ENCODE measurements at regions not wholly inside any gene's neighbourhood (a gene's known extent, or its start where the extent isn't known, plus 50 kb on each side); places are given as distances from the start of the nearest gene placed in this dataset.

DNA sequence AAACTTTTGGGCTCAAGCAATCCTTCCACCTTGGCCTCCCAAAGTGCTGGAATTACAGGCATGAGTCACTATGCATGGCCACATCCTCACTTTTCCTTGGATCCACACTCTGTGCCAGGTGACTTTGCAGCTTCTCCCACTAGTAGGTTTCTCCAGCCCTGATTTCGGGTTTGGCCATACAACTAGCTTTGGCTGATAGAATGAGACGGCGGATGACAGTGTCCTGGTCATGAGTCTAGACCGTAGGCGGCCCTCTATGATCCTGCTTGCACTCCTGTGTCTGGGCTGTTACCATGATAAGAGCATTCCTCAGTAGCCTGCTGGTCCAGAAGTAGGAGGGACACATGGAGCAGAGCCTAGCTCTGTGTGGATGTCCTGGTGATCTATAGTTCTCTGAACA is 112.5 kb upstream of the KL start:
- DNase-seq (no peak), ATAC-seq (peak; percentile 16)
- intact Hi-C loops (cut with micrococcal nuclease) = no loop called here

DNA sequence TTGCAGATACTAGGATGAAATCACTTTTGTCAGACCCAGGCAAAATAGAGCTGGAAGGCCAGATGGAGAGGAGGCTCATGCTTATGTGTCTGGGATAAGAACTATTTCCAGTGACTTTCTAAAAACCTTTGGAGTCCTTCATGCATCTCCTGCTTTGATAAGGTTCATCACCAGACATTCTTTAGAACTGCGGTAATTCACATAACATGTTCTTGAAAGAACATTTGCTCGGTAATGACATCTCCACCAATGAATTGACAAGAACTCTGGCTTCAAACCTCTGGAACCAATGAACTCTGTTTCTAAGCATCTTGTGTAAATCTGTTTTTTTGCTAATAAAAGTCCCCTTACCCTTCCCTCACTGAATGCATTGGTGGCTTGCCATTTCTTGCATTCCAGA is 112.0 kb upstream of the KL start:
- DNase-seq (no peak), ATAC-seq (no peak)
- intact Hi-C loops (cut with micrococcal nuclease) = no loop called here

DNA sequence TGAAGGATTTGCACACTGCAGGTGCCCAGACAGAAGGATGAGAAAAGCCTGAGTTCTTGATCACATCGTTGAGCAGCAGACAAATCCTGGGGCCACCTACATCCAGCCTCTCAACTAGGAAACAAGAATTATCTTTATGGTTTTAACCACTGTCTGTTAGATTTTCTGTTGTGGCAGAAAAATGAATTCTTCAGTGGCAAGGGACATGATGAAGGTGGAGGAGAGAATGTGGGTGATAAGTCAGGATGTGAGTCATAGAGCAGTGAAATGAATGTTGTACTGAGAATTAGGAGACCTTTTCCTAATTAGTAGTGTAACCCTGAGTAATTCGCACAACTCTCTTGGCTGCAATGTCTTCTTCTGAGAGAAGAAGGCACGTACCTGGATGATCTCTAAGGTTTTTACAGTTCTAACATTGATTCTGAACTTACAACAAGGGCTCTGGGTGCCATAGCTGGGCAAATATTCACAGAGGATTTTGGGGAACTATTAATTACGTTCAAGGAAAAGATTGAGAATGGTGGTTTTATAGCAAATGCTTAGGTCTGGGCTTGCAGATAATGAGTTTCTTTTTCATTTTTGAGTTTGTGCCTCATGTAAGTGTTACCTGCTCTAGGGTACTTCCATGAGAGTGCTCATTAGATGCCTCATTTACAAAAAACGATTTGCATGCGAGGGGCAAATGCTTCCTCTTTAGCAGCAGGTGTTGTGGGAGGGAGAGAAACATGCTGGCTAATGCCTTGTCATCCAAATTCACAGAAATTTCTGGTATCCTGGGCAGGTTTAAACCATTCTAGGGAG is 111.0 kb upstream of the KL start:
- DNase-seq (no peak), ATAC-seq (no peak)
- intact Hi-C loops (cut with micrococcal nuclease) = no loop called here

DNA sequence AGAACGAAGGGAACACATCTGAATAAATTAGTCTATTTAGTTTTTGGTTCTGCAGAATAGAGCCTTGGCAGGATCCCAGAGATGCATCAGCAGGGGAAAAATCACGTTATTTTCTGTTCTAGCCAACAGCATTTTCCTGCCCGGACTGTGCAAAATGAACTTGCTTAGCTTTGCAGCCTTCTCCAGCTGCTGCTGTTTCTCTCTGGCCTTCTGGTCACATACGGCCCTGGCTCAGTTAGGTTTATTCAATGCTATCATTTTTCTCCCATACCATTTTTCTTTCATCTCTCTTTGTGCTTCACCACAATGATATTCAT is 110.4 kb upstream of the KL start:
- intact Hi-C loops (cut with micrococcal nuclease) = no loop called here
- ATAC-seq (peak; percentile 41), DNase-seq (no peak)

DNA sequence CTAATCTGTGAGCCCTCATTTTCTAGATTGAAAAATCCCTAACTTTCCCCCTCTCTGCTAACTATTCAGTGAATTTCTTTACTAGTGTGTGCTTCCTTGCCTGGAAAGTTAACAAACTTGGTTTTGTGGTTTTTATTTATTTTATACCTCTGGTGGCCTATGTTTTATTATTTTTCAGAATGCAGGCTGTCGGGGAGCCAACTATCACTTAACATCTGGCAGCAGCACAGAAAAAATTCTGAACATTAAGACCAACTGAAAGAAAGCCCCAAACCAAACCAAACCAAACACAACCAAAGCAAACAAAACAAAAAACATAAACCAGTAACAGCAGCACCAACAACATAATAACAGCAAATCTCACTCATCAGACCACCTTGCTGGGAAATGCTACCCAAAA is 109.0 kb upstream of the KL start:
- ATAC-seq (no peak), DNase-seq (no peak)
- intact Hi-C loops (cut with micrococcal nuclease) = no loop called here

DNA sequence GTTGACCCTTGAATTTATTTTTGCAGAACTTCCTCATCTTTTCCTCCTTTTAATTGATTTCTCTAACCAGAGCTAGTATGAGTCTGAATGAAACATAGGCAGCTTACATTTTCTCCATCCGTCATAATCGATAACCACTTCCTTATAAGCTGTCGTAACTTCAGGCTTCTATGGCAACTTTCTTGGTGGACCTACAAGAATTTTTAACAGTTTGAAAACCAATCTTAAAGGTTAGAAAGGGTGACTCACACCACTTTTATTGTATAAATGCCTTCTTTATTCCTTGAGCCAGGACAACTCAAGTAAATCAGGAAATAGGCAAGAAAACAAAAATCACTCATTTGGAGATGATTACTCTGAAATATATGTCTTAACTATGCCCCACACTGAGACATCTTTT is 105.7 kb upstream of the KL start:
- ATAC-seq = no peak
- intact Hi-C loops (cut with micrococcal nuclease) = no loop called here
- DNase-seq = no peak

DNA sequence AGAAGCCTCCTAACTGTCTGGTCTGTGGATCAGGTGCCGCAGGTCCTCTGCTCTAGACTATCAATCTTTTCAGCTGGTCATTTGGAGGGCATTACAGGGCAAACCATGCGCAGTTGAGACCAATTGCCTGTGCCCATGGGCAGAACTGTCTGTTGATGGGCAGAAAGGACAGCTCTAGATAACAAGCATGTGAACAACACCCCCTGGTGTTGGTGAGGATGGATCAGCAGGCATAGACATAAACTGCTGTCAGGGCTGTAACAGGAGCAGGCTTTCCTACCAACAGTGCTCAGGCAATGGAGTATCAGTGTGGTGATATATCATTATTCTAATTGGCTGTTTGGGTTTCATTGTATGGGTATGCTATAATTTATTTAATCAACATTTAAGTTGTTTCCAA is 104.7 kb upstream of the KL start:
- intact Hi-C loops (cut with micrococcal nuclease) = no loop called here
- DNase-seq (no peak), ATAC-seq (peak; percentile 79)

DNA sequence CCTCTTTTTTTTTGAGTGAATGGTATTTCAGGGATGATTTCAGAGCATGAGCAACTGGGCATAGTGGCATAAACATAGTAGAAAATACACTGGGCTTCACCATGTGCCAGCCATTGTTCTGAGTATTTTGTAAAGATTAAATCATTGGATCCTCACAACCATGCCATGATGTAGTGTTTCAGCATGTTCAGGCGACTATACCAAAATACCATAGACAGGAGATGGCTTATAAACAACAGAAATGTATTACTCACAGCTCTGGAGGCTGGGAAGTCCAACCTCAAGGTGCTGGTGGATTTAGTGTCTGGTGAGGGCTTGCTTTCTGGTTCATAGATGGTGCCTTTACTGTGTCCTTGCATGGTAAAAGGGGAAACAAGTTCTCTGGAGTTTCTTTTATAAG is 101.5 kb upstream of the KL start:
- no peak for ATAC-seq
- no peak for DNase-seq
- intact Hi-C loops (cut with micrococcal nuclease) = no loop called here

DNA sequence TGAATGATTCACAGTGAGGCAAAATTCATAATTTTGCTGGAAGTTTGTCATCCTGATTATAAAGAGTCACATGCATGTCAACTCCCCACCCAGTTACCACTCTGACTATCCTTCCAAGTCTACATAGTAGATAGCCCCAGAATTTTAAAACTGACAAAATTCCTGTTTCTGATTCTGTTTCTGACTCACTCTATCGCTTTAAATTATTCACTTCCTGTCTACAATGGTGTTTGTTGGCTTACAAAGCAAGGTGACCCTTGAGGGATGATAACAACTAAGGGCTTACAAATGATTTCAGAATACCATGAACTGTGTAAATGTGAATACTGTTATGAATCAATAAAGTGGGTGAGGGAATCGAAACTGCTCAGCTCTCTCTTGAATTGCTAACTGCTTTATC is 98.7 kb upstream of the KL start:
- ATAC-seq (no peak), DNase-seq (no peak)
- intact Hi-C loops (cut with micrococcal nuclease) = no loop called here

DNA sequence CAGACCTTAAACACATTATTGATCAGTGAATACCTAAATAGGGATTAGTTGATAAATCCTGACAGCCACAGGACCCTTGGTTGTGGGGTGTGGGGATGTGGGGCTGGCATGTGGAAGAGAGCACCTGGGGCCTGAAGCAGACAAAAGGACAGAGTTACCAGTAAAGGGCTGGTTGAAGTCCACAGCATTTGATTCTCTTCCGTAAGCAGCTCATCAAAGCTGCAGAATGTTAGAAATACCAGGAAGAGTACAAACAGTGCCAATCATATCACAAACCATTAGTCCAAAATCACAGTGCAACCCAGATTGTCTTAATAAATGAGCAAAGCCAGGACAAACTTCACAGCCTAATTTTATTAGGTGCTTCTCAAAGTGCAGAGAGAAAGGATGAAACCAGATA is 92.5 kb upstream of the KL start:
- intact Hi-C loops (cut with micrococcal nuclease) = no loop called here
- ATAC-seq (no peak), DNase-seq (no peak)

DNA sequence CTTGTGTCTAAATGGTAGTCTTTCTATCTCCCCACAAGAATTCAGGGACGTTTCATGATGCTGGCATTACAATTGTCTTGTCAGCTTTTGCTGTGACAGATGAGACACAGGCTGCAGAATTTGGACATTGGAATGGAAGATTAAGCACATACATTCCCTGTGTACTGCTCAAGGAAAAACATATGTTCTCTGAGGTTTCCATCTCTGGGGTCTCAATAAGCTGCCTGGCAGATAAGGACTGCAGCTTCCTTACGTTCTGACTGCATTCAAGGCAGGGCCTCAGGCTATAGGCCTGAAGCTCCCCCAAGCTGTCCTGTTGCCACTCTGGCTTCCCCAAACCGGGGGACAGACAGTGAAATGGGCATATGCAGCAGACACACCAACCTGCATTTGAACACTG is 91.3 kb upstream of the KL start:
- intact Hi-C loops (cut with micrococcal nuclease) = no loop called here
- DNase-seq (no peak), ATAC-seq (no peak)

DNA sequence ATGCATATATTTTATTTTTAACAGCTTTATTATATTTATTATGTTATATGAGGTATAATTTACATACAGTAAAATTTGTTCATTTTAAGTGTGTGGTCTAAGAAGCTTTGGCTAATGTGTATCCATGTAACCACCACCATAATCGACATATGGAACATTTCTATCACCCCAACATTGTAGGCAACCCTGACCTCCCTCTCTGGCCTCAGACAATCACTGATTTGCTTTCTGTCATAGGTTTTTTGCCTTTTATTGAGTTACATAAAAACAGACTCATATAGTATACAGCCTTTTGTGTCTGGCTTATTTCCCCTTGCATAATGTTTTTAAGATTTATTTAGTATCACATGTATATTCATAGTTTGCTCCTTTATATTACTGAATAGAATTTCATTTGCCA is 90.7 kb upstream of the KL start:
- no peak for ATAC-seq
- intact Hi-C loops (cut with micrococcal nuclease) = no loop called here
- DNase-seq = no peak

DNA sequence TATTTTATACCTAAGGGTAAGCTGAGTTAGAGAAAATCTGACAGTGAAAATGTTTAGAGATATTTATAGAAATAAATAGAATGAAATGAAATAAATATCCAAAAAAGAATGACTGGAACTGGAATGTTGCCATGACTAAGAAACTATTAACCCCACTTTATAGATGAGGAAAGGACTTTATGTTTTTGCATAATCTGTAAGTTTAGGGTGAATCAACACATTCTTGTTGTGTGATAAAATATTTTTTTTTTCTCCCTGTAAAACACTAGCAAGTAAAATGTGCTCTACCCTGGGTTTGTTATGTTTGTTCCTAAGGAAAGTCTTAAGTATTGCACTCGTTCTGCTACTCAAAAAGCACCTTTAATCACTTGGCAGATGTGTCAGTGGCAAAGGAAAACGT is 83.8 kb upstream of the KL start:
- intact Hi-C loops (cut with micrococcal nuclease) = no loop called here
- no peak for ATAC-seq
- DNase-seq = no peak

DNA sequence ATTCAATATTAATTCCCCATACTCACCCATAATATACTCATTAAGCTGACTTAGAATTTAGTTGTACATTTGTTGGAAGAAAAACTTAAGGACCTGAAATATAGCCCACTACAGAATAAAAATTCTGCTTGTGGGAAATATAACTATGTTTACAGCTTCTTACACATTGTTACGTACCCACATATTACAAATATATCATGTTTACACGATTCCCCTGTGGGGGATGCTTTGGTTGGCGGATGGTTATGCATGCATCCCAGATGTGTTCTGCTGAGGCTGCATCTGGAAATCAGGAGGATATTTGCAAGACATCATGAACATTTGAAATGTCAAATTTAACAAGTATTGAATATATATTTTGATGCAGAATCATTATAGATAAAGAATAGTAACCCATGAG is 79.5 kb upstream of the KL start:
- ATAC-seq = no peak
- DNase-seq = no peak
- intact Hi-C loops (cut with micrococcal nuclease) = no loop called here

DNA sequence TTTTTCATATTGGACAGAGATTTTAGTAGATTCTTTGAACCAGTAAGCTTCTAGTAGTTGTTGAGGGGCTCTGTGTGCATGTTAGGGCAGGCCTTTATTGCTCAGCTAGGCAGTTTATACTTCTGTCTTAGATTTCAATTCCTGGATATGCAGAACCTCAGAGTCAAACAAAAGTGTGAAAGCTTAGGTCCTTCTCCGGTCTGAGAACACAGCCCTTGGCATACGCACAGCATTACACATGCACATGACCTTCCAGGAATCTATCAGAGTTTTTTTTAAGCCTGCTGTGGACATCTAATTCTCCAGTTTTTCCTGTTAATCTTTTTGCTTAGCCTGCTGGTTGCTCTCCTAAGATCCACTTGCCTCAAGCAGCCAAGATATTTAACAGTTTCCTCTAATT is 77.9 kb upstream of the KL start:
- intact Hi-C loops (cut with micrococcal nuclease) = no loop called here
- no peak for ATAC-seq
- no peak for DNase-seq

DNA sequence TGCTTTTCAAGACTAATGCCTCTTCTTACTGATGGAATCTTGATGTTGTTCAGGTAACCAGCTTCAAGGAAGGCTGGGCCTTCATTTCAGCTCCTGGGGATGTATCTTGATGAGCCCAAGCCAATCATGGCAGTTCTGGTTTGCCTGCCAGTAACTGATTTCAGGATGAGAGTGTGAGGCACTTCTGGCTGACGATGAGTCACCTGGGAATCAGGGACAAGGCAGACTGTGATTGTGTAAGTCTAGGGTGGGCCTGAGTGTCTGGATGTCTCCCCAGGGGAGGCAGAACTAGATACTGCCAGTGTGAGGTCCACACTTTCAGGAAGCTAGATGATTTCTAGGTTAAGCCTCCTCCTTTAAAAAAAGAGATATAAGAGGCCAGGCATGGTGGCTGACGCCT is 77.3 kb upstream of the KL start:
- DNase-seq (no peak), ATAC-seq (no peak)
- intact Hi-C loops (cut with micrococcal nuclease) = no loop called here

DNA sequence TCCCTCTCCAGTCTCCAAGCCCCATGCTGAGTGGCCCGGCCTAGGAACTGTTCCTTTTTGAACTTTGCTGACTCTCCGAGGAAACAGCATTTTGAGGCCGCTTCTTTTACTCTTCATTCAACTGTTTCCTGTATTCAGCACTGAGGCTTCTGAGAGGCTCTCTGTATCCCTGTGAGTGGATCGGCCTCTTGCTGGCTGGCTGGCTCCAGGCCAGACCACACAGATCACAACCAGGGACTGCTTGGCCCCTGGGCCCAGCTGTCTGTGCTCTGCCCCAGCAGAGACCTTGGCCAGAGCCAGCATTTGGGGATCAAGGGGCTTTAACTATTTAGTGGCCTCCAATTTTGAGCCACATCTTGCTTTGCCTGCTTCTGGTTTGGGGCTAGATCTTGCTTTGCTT is 75.6 kb upstream of the KL start:
- DNase-seq (peak; percentile 67), ATAC-seq (peak; percentile 76)

DNA sequence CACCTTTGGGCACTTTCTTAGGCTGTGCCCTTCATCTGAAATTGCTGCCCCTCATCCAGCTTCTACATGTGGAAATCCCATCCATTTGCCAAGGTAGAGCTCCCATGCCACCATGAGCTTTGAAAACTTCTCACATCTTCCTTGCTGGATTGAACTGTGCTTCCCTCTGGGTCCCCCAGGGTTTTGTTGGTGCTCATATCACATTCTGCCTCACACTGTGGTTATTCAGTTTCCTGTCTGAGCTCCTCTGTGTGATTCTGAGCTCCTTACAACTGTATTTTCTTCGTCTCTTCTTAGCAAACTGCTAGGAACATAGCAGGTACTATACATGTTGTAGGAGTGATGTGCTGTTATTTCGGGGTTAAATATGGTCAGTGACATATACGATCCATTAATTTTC is 74.9 kb upstream of the KL start:
- ATAC-seq (no peak), DNase-seq (no peak)
- intact Hi-C loops (cut with micrococcal nuclease) = no loop called here

More for the DNA sequence above, 75.6 kb upstream of the KL start:
- intact Hi-C loops (cut with micrococcal nuclease) = no loop called here

DNA sequence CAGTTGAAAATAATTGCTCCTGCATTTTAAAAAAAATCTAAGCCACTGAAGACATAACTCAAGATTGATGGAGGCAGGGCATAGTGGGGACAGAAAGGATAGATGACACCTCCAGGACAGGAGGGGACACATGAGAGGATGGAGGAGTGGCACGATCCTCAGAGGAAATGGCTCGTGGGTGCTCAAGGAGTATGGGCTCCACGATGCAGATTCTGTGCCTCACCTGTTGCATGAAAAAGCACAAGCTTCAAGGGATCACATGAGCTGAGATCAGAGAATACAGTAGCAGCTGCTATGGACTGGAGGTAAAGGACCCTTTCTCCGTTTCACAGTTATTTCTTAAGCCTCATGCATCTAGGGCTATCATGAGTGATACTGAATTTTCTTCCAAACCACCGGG is 69.7 kb upstream of the KL start:
- DNase-seq = no peak
- intact Hi-C loops (cut with micrococcal nuclease) = no loop called here
- no peak for ATAC-seq

DNA sequence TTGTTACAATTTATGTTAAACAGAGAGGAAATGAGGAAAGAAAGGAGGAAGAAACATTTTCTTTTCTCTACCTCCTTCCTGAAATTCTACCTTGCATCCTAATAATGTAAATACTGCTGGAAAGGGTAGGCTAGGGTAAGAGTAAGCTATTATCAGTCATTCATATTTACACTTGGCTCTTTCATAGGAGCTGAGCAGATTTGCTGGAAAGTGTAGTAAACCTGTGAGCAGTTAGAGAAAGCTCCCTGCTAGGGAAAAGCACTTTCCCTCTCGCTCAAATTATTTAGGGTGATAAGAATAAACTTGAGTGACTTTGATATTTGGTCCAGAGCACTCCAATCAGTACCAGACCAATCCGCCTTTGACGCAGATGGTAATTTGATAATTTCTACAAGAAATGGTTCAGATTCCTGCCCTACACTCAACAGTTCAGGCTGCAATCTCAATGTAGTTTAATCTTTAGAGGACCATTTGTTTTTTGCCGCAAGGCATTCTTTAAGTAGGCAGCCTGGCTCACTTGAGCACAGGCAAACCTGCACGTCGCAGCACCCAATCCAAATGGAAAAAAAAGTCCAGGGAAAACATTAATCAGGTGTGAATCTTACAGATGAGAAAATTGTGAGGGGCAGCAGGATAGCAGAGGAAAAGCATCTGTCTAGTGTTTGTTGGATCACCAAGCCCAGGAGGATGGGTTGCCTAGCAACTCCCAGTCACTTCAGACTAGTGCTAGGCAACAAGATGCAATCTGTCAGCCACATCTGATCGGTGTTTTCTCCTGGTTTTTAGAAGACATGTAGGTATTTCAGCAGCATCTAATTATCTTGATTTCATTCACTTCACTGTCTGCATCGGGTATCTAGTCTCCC is 68.6 kb upstream of the KL start:
- intact Hi-C loops (cut with micrococcal nuclease) = no loop called here
- ATAC-seq (no peak), DNase-seq (no peak)

DNA sequence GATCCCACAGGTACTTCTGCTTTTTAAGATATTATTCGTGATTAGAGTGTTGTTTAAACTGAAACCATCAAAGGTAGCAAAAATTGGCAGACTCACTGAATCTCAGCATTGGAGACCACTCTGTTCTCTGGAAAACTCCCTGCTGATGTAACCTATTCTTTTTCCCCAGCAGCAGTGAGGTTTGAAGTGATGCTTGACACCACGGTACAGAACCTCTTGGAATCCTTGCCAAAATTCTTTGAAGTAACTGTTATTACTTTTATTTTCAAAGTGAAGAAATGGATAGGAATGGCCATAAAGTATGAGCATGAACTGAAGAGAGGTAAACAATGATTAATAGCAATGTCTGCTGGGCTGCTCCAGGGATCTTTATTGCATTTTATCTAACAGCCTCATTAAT is 66.4 kb upstream of the KL start:
- no peak for ATAC-seq
- intact Hi-C loops (cut with micrococcal nuclease) = no loop called here
- DNase-seq = no peak
